Retina (tissue), 1 donor: ENCODE measurements at regions not wholly inside any gene's neighbourhood (a gene's known extent, or its start where the extent isn't known, plus 50 kb on each side); places are given as distances from the start of the nearest gene placed in this dataset.
"Not testable (repeated sequence)": the region's sequence is repeated elsewhere in the genome, so short reads cannot be mapped to it uniquely, and the experiment has no call there.

Source experiments
- DNase-seq: peaks from one replicate; pipeline ENCODE4 v3.0.0-alpha.2; 2016

- no peak for DNase-seq
Measured at GRCh38 chr10:109633846-109634245, 289.5 kb downstream of the XPNPEP1 start.

GRCh38 chr10:109633017-109633416 is 290.3 kb downstream of the XPNPEP1 start:
- DNase-seq: not testable (repeated sequence)

- no peak for DNase-seq
Measured at GRCh38 chr10:109624939-109625338, 298.4 kb downstream of the XPNPEP1 start.

GRCh38 chr10:109622566-109622965 is 300.7 kb downstream of the XPNPEP1 start:
- DNase-seq: peak; percentile 42

GRCh38 chr10:109620396-109620795 is 302.9 kb downstream of the XPNPEP1 start:
- no peak for DNase-seq

- no peak for DNase-seq
Measured at GRCh38 chr10:109619914-109620313, 303.4 kb downstream of the XPNPEP1 start.

- no peak for DNase-seq
Measured at GRCh38 chr10:109618748-109619147, 304.6 kb downstream of the XPNPEP1 start.

- no peak for DNase-seq
Measured at GRCh38 chr10:109618301-109618700, 305.0 kb downstream of the XPNPEP1 start.

- DNase-seq: peak; percentile 28
Measured at GRCh38 chr10:109616359-109616980, 306.8 kb downstream of the XPNPEP1 start.

GRCh38 chr10:109595356-109595755 is 328.0 kb downstream of the XPNPEP1 start:
- not testable (repeated sequence) for DNase-seq

GRCh38 chr10:109593682-109594081 is 329.6 kb downstream of the XPNPEP1 start:
- DNase-seq: no peak

GRCh38 chr10:109592391-109592790 is 330.9 kb downstream of the XPNPEP1 start:
- no peak for DNase-seq

GRCh38 chr10:109591601-109592000 is 331.7 kb downstream of the XPNPEP1 start:
- DNase-seq: no peak

GRCh38 chr10:109588259-109588658 is 335.1 kb downstream of the XPNPEP1 start:
- DNase-seq: no peak

GRCh38 chr10:109587366-109587765 is 335.9 kb downstream of the XPNPEP1 start:
- DNase-seq: no peak

- DNase-seq: no peak
Measured at GRCh38 chr10:109556399-109556798, 366.9 kb downstream of the XPNPEP1 start.

GRCh38 chr10:109542050-109542603 is 381.2 kb downstream of the XPNPEP1 start:
- not testable (repeated sequence) for DNase-seq

GRCh38 chr10:109534193-109534592 is 389.1 kb downstream of the XPNPEP1 start:
- DNase-seq: no peak

- DNase-seq: no peak
Measured at GRCh38 chr10:109529258-109529657, 394.1 kb downstream of the XPNPEP1 start.

- DNase-seq: no peak
Measured at GRCh38 chr10:109517748-109518147, 405.6 kb downstream of the XPNPEP1 start.

- DNase-seq: no peak
Measured at GRCh38 chr10:109504401-109504800, 418.9 kb downstream of the XPNPEP1 start.

GRCh38 chr10:109487691-109488090 is 435.6 kb downstream of the XPNPEP1 start:
- no peak for DNase-seq

- no peak for DNase-seq
Measured at GRCh38 chr10:109480836-109481235, 442.5 kb downstream of the XPNPEP1 start.

- DNase-seq: peak; percentile 22
Measured at GRCh38 chr10:109475711-109476421, 447.4 kb downstream of the XPNPEP1 start.
